NCI-H1105 (cell line): ENCODE measurements at regions not wholly inside any gene's neighbourhood (a gene's known extent, or its start where the extent isn't known, plus 50 kb on each side); places are given as distances from the start of the nearest gene placed in this dataset.
A peak's percentile ranks its signal among the peaks of the same experiment; 100 is the strongest.
"Not testable (repeated sequence)": the region's sequence is repeated elsewhere in the genome, so short reads cannot be mapped to it uniquely, and the experiment has no call there.

Experiments
- DNase-seq: peaks from one replicate; lab custom pipeline; 2025; lab: John Stamatoyannopoulos, UW

DNA sequence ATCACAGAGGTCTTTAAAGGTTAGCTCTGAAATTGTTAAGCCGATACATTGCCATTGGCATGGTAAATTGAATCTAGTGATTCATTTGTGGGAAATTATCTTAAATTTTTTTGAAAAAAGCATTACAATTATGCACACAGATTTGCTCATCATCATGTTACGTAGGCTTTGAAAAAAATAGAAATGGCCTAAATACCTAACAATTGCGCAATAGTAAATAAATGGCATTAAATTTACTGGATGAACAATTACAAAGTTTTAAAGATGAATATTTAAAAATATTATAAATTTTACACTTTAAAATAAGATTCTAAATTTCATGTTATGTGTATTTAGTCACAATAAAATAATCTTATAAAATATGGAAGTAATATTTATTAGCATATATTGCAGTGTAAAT is 171.3 kb downstream of the RPRM start:
- no peak for DNase-seq

DNA sequence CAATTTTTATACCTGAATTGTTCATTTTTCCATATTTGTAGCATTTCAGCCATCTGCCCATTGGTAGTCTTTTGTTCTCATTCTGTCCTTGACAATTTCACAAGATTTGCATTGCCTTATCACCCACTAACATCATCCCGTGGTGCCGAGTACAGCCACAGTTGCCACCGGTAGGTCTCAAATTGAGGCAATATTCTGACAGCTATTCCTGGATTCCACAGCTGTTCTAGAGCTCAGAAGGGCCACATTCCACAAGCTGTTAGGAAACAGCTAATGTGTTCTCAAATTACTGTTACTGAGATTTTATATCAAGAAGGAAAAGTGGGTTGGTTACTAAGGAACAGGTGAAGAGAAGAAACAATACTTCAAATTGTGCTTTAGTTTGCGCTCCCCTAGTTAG is 178.8 kb downstream of the RPRM start:
- no peak for DNase-seq

DNA sequence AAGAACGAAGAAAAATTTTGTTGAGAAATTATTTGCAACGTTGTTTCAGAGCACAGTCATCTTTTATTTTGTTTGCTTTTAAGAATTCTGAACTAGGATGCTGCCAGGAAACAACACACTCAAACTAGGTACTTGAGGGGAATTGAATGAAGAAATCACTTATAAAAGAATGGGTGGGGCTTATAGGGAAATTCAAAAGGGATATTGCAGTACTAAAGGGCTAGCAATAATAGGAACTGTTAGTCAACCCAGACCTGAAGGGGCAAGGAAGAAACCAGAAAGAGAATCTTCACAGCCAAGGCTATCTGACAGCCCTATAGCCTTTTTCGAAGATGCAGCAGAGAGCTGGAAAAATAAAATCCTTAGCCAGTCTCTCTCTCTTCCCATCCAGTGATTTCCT is 179.3 kb downstream of the RPRM start:
- no peak for DNase-seq

DNA sequence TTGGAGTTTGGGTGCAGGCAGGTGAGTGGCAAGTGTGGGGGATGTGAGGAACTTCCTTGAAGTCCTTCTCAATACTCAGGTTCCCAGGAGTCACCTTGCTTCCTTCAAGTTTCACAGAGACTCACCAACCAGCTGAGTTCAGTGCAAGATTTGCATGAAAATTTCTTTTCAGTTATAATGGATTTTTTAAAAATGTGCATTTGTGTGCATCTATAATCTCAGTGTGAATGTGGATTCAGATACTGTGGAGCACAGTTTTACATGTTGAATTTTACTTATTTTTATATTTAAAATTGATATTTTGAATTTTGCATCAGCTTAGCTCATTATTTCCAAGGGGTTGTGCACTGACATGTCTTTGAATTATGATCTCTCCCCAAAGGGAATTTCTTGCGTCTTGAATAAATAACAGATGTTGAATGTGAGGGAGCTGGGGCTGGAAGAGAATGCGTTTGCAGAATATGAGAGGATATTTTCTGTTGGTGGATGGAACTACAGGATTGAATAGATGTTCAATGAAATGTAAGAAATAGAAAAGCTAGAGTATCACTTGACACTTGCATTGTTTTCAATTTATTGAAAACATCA is 184.3 kb downstream of the RPRM start:
- DNase-seq, result no peak

DNA sequence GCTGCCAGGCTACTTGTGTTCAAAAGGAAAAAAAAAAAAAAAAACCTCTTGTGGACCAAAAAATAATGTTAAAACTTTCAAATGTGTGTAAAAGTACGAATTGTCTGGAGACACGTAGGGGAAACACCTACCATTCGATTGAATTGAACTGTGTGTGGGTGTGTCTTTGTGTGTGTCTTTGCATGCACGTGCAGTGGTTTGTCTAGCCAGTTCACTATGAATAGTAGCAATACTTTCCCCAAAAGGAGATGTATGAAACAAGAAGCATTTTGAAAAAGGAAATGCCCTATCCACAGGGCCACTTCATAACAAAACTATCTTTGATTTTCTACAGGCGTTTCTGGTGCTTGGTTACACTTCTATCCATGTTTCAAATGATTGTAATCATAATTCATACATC is 186.8 kb downstream of the RPRM start:
- no peak for DNase-seq

DNA sequence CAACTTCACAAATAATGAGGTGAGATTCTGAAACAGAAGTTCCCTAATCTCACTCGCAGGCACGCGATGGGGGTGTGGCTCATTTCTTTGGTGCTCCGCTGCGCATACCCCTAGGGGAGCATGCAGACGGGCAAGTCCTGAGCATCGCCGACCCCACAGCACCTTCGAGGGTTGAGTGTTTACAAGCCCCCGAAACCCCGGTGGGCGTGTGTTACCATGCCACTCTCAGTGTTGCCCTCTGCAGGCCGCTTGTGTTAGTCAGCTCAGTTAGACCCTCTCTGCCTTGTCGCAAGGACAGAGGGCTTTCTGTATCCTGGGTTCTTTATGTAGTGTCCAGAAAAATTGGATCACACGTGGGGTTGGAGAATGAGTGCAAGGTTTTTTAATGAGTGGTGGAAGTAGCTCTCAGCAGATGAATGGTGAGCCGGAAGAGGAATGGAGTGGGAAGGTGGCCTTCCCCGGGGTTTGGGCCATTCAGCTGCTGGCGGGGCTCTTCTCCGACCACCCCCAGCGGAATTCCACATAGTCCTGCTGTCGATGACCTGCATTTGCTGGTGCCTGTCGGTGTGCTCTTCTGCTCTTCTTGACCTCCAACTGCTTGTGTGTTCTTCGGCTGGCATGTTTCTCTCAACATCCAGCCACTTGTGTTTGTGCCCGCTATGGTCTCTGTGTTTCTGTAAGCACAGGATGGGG is 191.3 kb downstream of the RPRM start:
- DNase-seq, result no peak

DNA sequence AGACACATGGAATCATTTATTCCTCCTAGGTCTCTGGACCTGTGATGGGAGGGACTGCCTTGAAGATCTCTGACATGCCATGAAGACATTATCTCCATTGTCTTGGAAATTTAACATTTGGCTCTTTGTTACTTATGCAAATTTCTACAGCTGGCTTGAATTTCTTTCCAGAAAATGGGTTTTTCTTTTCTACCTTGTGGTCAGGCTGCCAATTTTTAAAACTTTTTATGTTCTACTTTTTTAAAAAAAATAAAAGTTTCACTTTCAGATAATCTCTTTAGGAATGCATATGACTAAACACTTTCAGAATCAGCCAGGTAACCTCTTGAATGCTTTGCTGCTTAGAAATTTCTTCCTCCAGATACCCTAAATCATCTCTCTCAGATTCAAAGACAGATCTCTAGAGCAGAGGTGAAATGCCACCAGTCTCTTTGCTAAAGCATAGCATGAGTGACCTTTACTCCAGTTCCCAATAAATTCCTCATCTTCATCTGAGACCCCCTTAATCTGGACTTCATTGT is 209.6 kb downstream of the RPRM start:
- DNase-seq, result no peak

DNA sequence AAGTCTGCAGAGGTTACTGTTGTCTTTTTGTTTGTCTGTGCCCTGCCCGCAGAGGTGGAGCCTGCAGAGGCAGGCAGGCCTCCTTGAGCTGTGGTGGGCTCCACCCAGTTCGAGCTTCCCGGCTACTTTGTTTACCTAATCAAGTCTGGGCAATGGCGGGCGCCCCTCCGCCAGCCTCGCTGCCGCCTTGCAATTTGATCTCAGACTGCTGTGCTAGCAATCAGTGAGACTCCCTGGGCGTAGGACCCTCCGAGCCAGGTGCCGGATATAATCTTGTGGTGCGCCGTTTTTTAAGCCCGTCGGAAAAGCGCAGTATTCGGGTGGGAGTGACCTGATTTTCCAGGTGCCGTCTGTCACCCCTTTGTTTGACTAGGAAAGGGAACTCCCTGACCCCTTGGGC is 221.7 kb downstream of the RPRM start:
- DNase-seq, result not testable (repeated sequence)

DNA sequence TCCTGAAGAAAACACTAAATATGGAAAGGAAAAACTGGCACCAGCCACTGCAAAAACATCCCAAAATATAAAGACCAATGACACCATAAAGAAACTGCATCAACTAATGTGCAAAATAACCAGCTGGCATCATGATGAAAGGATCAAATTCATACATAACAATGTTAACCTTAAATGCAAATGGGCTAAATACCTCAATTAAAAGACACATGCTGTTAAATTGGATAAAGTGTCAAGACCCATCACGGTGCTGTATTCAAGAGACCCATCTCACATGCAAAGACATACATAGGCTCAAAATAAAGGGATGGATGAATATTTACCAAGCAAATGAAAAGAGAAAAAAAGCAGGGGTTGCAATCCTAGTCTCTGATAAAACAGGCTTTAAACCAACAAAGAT is 231.9 kb downstream of the RPRM start:
- DNase-seq, result not testable (repeated sequence)

DNA sequence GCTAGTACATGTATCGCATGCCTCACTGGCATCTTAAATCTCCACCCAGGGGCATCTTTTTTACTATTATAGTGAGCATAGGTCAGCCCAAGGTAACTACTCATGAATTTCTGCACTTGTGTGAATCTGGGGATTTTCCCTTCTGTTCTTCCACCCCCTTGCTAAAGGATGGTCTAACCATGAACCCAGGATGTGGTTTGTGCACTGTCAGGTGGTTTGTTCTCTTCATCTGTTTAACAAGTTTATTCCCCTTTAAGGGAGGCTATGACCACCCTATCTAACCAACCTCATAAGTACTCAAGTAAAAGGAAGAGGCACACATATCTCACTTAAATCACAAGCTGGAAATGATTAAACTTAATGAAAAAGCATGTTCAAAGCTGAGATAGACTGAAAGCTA is 243.0 kb downstream of the RPRM start:
- no peak for DNase-seq

DNA sequence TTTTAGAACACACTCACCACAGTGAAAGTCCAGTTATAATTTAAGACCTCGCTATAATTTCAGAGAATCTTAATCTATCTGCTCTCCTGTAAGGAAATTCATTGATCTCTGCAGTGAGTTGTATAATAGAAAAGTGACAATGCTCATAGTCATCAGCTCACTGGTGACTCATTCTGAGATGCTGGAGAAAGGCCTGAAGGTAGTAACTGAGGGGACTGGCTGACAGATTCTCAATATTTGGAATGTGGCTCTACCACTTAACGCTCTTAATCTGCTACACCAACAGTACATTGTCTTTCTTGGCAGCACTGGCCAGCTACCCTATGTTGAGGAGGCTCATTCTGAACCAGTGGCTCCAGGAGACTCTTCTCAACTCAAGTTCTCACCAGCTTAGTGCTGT is 246.1 kb downstream of the RPRM start:
- no peak for DNase-seq

DNA sequence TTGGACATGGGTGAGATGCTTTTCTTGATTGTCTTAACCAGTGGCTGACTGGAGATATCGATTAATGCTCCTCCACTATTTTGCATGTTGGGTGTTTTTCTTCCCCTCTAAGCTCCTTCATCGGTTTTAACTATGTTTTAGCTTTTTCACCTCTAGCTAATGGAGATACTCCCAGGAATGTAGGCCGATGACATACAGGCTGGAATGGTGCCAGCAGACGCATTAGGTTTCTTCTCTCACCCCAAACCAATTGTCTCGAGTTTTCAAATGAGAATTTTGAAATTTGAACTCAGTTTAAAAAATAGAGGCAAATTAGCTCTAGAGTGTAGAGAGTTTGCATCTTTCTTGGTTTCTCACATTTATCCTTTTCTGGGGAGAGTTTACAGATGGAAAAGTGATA is 247.6 kb downstream of the RPRM start:
- DNase-seq, result peak; percentile 39

DNA sequence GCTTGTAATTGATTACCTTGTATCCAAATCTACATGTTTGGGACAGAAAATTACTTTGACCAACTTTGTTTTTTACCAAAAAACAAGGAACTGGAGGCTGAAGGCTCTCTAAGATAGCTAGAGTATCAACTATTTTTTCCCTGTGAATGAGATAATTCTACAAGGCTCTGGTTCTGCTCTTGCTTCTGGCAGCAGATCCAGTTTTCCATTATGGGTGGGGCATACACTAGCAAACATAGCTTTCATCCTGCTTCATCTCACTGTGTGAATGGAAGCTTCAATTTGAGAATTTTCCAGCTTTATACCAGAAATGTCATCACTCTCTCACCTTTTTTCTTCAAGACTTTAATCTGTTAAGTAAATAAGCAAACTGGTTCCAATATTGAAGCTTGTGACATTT is 249.7 kb downstream of the RPRM start:
- no peak for DNase-seq

DNA sequence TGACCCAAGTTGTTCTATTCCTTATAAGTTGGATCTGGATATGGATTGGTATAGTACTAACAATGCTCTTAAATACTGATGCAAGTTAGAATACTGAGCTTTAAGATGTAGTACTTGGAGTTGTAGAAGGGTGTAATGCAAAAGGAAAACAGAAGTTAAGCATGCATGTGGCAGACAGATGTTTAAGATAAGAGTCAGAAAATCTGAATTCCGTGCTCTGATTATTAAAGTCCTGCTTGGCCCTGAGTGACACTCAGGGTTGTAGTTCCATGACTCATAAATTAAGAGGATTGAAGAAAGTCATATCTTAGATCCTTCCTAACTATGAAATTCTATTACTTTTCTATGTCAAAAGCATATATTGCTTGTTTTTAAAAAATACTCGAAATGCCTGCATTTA is 250.6 kb downstream of the RPRM start:
- no peak for DNase-seq

DNA sequence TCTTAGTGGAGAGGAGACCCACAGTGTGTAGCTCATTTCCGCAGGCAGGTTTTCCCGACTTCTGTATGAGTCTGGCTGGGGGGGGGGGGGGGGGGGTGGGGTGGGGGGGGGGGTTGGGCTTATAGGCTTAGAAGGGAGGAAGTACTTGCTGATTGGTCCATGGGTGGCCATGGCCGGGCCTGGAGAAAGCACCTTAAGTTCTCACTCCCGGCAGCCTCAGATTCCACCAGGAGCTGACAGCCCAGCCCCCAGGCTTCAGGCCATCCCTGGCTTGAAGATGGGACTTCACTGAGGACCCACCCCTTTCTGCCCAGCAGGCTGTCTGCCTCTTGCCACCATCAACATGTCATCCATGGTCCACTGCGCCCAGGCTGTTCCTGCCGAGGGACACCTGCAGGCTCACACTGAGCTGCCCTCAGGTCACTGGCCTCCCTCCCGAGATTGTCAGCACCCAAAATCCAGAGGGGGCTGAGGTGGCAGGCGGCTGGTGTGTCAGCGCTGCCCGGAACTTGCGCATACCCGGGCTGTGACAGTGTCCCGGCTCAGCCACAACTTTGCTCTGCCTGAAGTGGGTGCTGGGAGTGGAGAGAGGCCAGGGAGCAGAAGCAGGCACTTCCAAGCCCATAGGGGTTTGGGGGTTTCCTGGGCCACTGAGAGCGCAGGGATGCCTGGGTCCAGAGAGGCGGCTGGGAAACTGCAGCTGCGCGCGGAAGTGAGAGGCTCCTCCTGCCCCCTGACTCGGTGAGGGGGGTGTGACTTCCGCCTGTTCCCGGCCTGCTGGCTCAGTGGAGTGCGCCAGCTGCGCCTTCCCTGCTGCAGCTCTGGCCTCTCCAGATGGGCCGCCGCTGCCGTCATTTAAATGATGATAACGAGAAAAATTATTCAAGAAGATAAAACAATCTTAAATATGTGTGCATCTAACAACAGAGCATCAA is 256.1 kb downstream of the RPRM start:
- no peak for DNase-seq

DNA sequence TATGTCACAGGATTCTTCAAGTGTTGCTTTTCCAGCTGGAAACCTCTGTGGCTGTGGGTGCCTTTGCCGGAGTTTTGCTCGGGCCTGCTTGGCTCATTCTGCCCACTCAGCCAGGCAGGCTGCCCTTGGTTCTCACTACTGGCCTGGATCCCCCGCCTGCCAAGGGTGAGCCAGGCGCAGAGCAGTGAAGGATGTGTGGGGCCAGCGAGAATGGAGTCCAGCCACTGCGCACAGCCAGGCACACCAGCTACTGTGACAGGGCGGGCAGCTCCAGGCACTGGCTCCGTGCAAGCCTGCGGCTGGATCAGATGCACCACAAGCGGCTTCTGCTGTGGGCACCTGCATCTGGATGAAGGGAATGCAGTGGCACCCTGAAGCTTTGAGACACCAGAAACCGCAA is 257.1 kb downstream of the RPRM start:
- no peak for DNase-seq

DNA sequence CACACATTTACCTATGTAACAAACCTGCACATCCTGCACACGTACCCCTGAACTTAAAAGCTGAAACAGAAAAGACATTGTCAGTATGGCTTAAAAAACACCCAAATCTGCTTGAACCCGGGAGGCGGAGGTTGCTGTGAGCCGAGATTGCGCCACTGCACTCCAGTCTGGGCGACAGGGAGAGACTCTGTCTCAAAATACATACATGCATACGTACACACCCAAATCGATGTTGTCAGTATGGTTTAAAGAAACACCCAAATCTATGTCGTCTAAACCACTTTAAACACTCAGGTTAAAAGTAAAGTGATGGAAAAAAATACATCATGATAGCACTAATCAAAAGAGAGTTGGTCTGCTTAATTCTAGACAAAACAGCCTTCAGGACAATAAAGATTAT is 257.5 kb downstream of the RPRM start:
- no peak for DNase-seq

DNA sequence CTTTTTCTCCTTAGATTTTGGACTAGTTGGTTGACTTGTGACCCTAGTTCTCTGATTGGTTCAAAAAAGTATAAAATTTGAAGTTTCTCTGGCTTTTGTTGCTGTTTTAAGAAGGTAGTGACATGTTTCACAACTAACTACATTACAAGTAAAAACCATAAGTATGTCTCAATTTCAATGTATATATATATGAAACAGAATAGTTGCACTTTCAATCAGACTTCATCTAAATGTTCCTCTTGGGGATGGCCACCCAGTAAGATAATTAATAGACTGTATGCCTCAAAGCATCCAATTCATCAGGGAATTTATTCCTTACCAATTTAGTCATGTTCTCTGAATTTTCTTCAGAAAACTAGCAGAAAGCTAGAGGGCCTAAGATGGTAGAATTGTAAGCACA is 259.7 kb downstream of the RPRM start:
- DNase-seq, result no peak

DNA sequence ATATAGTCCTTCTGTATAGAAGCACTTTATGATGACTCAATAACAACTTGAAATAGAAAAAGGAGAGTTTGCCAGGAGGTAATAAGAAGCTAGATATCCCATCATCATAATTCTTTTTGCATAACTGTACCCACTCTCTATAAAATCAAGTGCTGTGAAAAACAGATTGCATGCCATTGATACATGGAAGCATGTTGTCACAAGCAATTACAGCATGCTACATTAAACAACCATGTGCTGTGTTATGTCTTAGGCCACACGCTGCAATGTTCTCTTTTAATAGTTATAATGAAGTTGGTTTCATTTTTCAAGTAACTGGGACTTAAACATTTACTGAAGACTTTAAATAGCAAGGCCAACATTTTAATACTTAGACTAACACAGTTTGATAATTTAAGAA is 264.2 kb downstream of the RPRM start:
- no peak for DNase-seq

DNA sequence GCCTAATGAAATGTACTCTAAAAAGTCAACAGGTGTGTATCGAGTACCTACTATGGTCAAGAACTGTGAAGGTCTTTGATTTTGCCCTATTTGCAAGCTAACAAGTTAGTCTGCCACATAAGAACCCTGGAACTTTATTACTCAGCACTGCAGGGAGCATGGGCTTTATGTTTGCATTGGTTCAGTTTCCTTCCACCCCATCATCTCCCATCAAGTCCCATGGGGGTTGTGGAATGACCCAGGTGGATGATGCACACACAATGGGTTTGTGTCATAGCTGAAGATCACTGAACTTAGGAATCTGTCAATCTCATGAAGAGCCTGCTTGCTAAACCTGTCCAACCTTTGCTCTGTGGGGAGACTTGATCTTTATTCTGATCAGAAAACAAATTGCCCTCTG is 265.5 kb downstream of the RPRM start:
- DNase-seq, result no peak

DNA sequence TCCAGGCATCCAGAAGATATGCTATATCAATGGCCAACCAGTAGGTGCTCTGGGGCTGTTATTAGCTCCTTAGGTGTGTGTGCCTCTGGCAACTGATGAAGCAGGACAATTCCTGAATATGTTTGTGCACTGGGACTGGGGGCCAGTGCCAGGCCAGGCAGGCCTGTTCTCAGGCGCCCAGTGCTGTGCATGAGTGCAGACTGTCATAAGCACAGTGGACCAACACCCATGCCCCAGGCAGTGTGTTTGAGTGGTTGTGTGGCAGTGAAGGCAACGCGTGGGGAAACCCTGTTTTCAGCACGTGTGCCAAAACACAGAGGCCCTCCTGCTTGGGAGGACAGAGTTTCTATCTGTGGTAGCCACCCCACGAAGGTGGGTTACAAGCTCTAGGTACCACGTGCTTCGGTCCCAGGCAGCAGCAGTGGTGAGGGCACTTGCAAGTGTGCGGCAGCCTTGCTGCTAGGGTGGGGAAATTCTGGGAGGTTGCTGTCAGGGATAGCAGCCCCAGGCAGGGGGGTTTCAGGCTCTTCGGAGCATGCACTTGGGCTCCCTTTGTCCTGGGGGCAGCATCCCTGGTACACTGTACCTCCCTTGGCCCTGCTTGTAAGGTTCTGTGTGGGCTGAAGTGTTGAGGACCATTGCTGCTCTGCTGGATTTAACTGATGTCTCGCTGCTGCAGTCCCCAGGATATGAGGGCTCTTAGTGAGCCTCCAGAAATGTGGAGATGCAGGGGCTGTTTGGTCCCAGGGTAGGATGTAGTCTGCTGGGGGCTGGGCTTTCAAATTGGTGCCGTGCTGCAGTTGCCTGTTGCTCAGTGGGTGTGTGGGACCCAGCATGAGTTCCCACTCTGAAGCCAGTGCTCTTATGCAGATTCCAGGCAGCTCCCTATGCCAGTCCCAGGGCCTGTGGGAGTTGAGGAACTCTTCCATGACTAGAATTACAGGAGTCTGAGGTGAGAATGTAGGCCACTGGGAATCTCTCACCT is 280.9 kb downstream of the RPRM start:
- no peak for DNase-seq
